NT2/D1 (cell line): ENCODE measurements at regions not wholly inside any gene's neighbourhood (a gene's known extent, or its start where the extent isn't known, plus 50 kb on each side); places are given as distances from the start of the nearest gene placed in this dataset.

Experiments
- SUZ12 ChIP-seq: IDR thresholded peaks from 2 replicates; pipeline ENCODE4 v1.6.1; 2011; ENCODE audit not compliant: insufficient read length, insufficient read depth; ENCODE audit errors: extremely low read depth
- YY1 ChIP-seq: IDR thresholded peaks from 2 replicates; pipeline ENCODE4 v1.6.1; 2011; ENCODE audit not compliant: insufficient read length, insufficient read depth
- ZNF274 ChIP-seq: IDR thresholded peaks from 2 replicates; pipeline ENCODE4 v1.6.1; 2011; ENCODE audit warnings: mild to moderate bottlenecking, low read depth, low read length

DNA sequence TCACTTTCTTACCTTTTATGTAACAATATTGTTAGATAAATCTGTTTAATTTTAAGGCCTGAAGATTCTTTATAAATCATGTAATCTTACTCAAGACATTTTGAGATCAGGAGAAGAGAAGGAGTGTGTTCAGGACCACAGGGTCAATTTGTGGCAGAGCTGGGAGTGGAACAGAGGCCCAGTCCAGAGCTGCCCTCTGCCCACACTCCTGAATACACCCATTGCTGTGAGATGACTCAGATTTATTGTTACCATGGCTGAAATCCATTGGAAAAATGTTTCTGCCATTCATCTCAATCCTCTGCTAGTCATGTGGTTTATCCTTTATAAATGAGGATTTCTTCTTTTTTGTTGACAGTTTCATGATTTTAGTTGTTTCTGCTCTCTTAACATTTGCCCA, 100.5 kb upstream of the STXBP6 start:
- TF ChIP-seq SUZ12 (no peak), YY1 (no peak), ZNF274 (no peak)
